GM12878 (cell line): ENCODE measurements at regions not wholly inside any gene's neighbourhood (a gene's known extent, or its start where the extent isn't known, plus 50 kb on each side); places are given as distances from the start of the nearest gene placed in this dataset.

Source experiments
- CHD4 ChIP-seq: fragments of 200-600 bp; sonication (generic); IDR thresholded peaks from 2 replicates; pipeline ENCODE4 v1.6.1; 2016; ENCODE audit warnings: mild to moderate bottlenecking
- GABPA ChIP-seq: IDR thresholded peaks from 2 replicates; pipeline ENCODE4 v1.6.1; 2014; ENCODE audit warnings: antibody characterized with exemption, low read depth, mild to moderate bottlenecking, inconsistent platforms
- POLR2AphosphoS5 ChIP-seq: IDR thresholded peaks from 2 replicates; pipeline ENCODE4 v1.6.1; 2011; ENCODE audit warnings: mild to moderate bottlenecking, low read length, inconsistent platforms

GRCh38 chr13:107866941-107867623 lies 348.3 kb downstream of the LIG4 start:
- TF ChIP-seq POLR2AphosphoS5 = no peak
- TF ChIP-seq GABPA = no peak
- no peak for TF ChIP-seq CHD4
